K562 (cell line): ENCODE measurements at regions not wholly inside any gene's neighbourhood (a gene's known extent, or its start where the extent isn't known, plus 50 kb on each side); places are given as distances from the start of the nearest gene placed in this dataset.

Experiments
- ATAC-seq: fragments of 200-7000 bp; cut with Tn5 transposase; 3 replicates; pipeline ENCODE4 v1.9.1; 2020; ENCODE audit warnings: moderate library complexity
- BruUV-seq: library from RNA; stranded (reverse); fragments of 400-500 nt; replicated peaks from 2 replicates; lab custom pipeline; 2021; lab: Mats Ljungman, UMichigan
- CTCF ChIA-PET: fragments of 300-600 bp; formaldehyde crosslinking; extraction: SDS; loops from one replicate; lab custom pipeline; 2021; ENCODE audit warnings: low intra/inter-chr PET ratio; lab: Yijun Ruan, JAX
- POLR2A ChIA-PET: fragments of 300-600, 350-650 bp; sonication (Branson Sonifier 250); formaldehyde crosslinking; extraction: SDS; loops from one replicate; lab custom pipeline; 2021; ENCODE audit warnings: antibody characterized with exemption, inconsistent platforms; lab: Yijun Ruan, JAX
- DNase-seq, 4 experiments: peaks; one replicate each; pipeline versions ENCODE4 v3.0.0 to v3.0.0-alpha.2; 2011 to 2018; ENCODE audit warnings: low spot score in 3 of 4, mixed read lengths in 3 of 4; ENCODE audit errors: extremely low read depth in 1 of 4
- FAIRE-seq: peaks from 2 replicates; lab custom pipeline; 2011; peaks lifted over from hg19 to GRCh38; lab: Jason Lieb, UNC
- H2AFZ ChIP-seq: 2 replicates; pipeline ENCODE4 v1.6.0; 2011; ENCODE audit warnings: low read depth, low read length, control low read depth, inconsistent platforms
- H3K27ac ChIP-seq: fragments of 200-600 bp; 3 replicates; pipeline ENCODE4 v1.8.0; 2011; ENCODE audit warnings: low read depth, mild to moderate bottlenecking, control low read depth, inconsistent platforms, low read length, moderate library complexity, mixed read lengths; ENCODE audit errors: extremely low read depth
- H3K27me3 ChIP-seq, 2 experiments: fragments of 300-600 bp in 1 of 2; 2 replicates in 1 of 2; 3 replicates in 1 of 2; pipeline versions ENCODE4 v1.6.0 to v1.8.0; 2011; ENCODE audit warnings: inconsistent platforms in 2 of 2, low read length in 2 of 2, mild to moderate bottlenecking in 1 of 2, mixed read lengths in 1 of 2, moderate library complexity in 1 of 2; ENCODE audit not compliant: control insufficient read depth in 2 of 2, insufficient read depth in 2 of 2
- H3K36me3 ChIP-seq: fragments of 300-600 bp; 3 replicates; pipeline ENCODE4 v1.8.0; 2011; ENCODE audit warnings: mild to moderate bottlenecking, low read length, inconsistent platforms; ENCODE audit not compliant: control insufficient read depth, insufficient read depth
- H3K4me1 ChIP-seq, 2 experiments: fragments of 200-600 bp in 1 of 2; replicated peaks in 1 of 2; 2 replicates in 1 of 2; 3 replicates in 1 of 2; pipeline versions ENCODE4 v1.5.1 to v1.8.0; 2011; ENCODE audit warnings: inconsistent platforms in 2 of 2, low read length in 2 of 2, mild to moderate bottlenecking in 1 of 2, mixed read lengths in 1 of 2, moderate library complexity in 1 of 2; ENCODE audit not compliant: control insufficient read depth in 2 of 2, insufficient read depth in 2 of 2
- H3K4me2 ChIP-seq: 2 replicates; pipeline ENCODE4 v1.6.1; 2011; ENCODE audit warnings: low read length, control low read depth, inconsistent platforms, mixed read lengths; ENCODE audit not compliant: insufficient read depth
- H3K4me3 ChIP-seq: fragments of 200-600 bp; sonication (generic), shearing (Covaris generic); 2 replicates; pipeline ENCODE4 v1.5.1; 2016; ENCODE audit warnings: control low read depth, inconsistent platforms
- H3K79me2 ChIP-seq: fragments of 200-600 bp; 3 replicates; pipeline ENCODE4 v1.8.0; 2011; ENCODE audit warnings: low read length, inconsistent platforms; ENCODE audit not compliant: control insufficient read depth, insufficient read depth
- H3K9ac ChIP-seq, 2 experiments: 2 replicates each; pipeline versions ENCODE4 v1.6.0 to v1.6.1; 2011; ENCODE audit warnings: low read depth in 2 of 2, low read length in 2 of 2, control low read depth in 1 of 2, inconsistent platforms in 1 of 2, mild to moderate bottlenecking in 1 of 2, mixed read lengths in 1 of 2; ENCODE audit not compliant: insufficient read depth in 1 of 2
- H3K9me1 ChIP-seq: one replicate; pipeline ENCODE4 v1.6.0; 2011; ENCODE audit warnings: inconsistent platforms, mild to moderate bottlenecking, low read length, moderate library complexity; ENCODE audit not compliant: control insufficient read depth, insufficient read depth
- H3K9me3 ChIP-seq: replicated peaks from 2 replicates; pipeline ENCODE4 v1.5.1; 2011; ENCODE audit warnings: low read depth, low read length, inconsistent platforms; ENCODE audit not compliant: control insufficient read depth, insufficient read depth
- H4K20me1 ChIP-seq: replicated peaks from 2 replicates; pipeline ENCODE4 v1.6.1; 2011; ENCODE audit warnings: low read length, inconsistent platforms, mixed read lengths; ENCODE audit not compliant: control insufficient read depth, insufficient read depth
- ARID2 ChIP-seq: fragments of 450-650 bp; IDR thresholded peaks from 2 replicates; pipeline ENCODE4 v1.6.1; 2017; ENCODE audit warnings: antibody characterized with exemption, mild to moderate bottlenecking
- ATF4 ChIP-seq: fragments of 450-650 bp; formaldehyde crosslinking; IDR thresholded peaks from 2 replicates; pipeline ENCODE4 v1.4.0; 2022; ENCODE audit warnings: mild to moderate bottlenecking, moderate library complexity
- KAT2B ChIP-seq: IDR thresholded peaks from one replicate; pipeline ENCODE4 v1.6.1; 2012; ENCODE audit warnings: low read depth, mild to moderate bottlenecking, control low read depth, inconsistent platforms, low read length, moderate library complexity
- MBD2 ChIP-seq: sonication (generic); IDR thresholded peaks from 2 replicates; pipeline ENCODE4 v1.6.1; 2016; ENCODE audit warnings: low read depth, borderline replicate concordance
- MEF2A ChIP-seq: IDR thresholded peaks from 2 replicates; pipeline ENCODE4 v1.6.1; 2011; ENCODE audit warnings: low read depth, mild to moderate bottlenecking, low read length, moderate library complexity; ENCODE audit not compliant: control insufficient read depth
- NEUROD1 ChIP-seq: fragments of 150-350 bp; IDR thresholded peaks from 2 replicates; pipeline ENCODE4 v1.6.1; 2014; ENCODE audit warnings: borderline replicate concordance, low read length, low read depth; ENCODE audit not compliant: partially characterized antibody
- NFIX ChIP-seq: fragments of 250-450 bp; sonication (Bioruptor Pico); IDR thresholded peaks from 2 replicates; pipeline ENCODE4 v1.4.0; 2020; ENCODE audit warnings: low read depth, mild to moderate bottlenecking, moderate library complexity
- PHF8 ChIP-seq: fragments of 200-600 bp; sonication (generic); IDR thresholded peaks from 2 replicates; pipeline ENCODE4 v1.6.1; 2012; ENCODE audit warnings: mixed run types, mild to moderate bottlenecking, inconsistent platforms, low read length, moderate library complexity, borderline replicate concordance
- STAT5B ChIP-seq: fragments of 250-450 bp; sonication (Bioruptor Pico); IDR thresholded peaks from 2 replicates; pipeline ENCODE4 v1.8.0; 2021; ENCODE audit warnings: mild to moderate bottlenecking, inconsistent platforms
- XRCC4 ChIP-seq: IDR thresholded peaks from one replicate; pipeline ENCODE4 v1.6.1; 2011; ENCODE audit not compliant: insufficient read depth, insufficient read length; ENCODE audit errors: extremely low read depth
- ZC3H4 ChIP-seq: sonication (generic); formaldehyde crosslinking; IDR thresholded peaks from 2 replicates; pipeline ENCODE4 v1.9.0; 2021; ENCODE audit warnings: missing genetic modification reagents, borderline replicate concordance
- ZKSCAN1 ChIP-seq: fragments of 150-350 bp; IDR thresholded peaks from 2 replicates; pipeline ENCODE4 v1.6.1; 2016; ENCODE audit warnings: low read depth, low read length
- ZNF77 ChIP-seq: fragments of 250-450 bp; sonication (Bioruptor Pico); IDR thresholded peaks from 2 replicates; pipeline ENCODE4 v1.5.0; 2020
- WGBS: fragments of 100-300 bp; shearing (Covaris generic); methylation state at CpG from one replicate; pipeline ENCODE4 v1.1.6; 2016; ENCODE audit warnings: low coverage, mixed read lengths; ENCODE audit not compliant: insufficient coverage; ENCODE audit errors: missing lambda C conversion rate; 5-methylcytosine and 5-hydroxymethylcytosine counted together
- in situ Hi-C: fragments of 300-500 bp; cut with MboI; formaldehyde crosslinking; loops from 4 replicates; pipeline ENCODE4 v1.15.0; 2018; ENCODE audit warnings: inconsistent platforms, mixed read lengths
- intact Hi-C: fragments of 100-400 bp; cut with micrococcal nuclease; formaldehyde crosslinking; loops from 2 replicates; pipeline ENCODE4 v1.14.2; 2022
- TF ChIP-seq, protein P1 (sequence below): sonication (generic); formaldehyde crosslinking; IDR thresholded peaks from 2 replicates; pipeline ENCODE4 v1.8.1; 2022; ENCODE audit warnings: missing genetic modification reagents
- TF ChIP-seq, protein P2 (sequence below), 3 experiments: fragments of 200-800 bp in 1 of 3; sonication (Bioruptor generic) in 1 of 3; sonication (generic) in 1 of 3; formaldehyde crosslinking in 1 of 3; IDR thresholded peaks; 2 replicates each; pipeline versions ENCODE4 v1.6.1 to v1.8.0; 2016 to 2022; ENCODE audit warnings: mild to moderate bottlenecking in 2 of 3, missing compliant biosample characterization in 2 of 3, missing genetic modification characterization in 2 of 3, missing genetic modification reagents in 1 of 3

- TF ChIP-seq ZC3H4 (CRISPR knock-in tag) (no peak), PHF8 (no peak), XRCC4 (no peak), MBD2 (no peak), STAT5B (CRISPR knock-in tag) (no peak), NEUROD1 (no peak), KAT2B (no peak)
- TF ChIP-seq, protein P1, sequence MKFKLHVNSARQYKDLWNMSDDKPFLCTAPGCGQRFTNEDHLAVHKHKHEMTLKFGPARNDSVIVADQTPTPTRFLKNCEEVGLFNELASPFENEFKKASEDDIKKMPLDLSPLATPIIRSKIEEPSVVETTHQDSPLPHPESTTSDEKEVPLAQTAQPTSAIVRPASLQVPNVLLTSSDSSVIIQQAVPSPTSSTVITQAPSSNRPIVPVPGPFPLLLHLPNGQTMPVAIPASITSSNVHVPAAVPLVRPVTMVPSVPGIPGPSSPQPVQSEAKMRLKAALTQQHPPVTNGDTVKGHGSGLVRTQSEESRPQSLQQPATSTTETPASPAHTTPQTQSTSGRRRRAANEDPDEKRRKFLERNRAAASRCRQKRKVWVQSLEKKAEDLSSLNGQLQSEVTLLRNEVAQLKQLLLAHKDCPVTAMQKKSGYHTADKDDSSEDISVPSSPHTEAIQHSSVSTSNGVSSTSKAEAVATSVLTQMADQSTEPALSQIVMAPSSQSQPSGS, result no peak
- TF ChIP-seq, protein P2, sequence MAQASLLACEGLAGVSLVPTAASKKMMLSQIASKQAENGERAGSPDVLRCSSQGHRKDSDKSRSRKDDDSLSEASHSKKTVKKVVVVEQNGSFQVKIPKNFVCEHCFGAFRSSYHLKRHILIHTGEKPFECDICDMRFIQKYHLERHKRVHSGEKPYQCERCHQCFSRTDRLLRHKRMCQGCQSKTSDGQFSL (CRISPR knock-in tag; IDR thresholded peaks at IDR 0.05), result no peak
- TF ChIP-seq, protein P2 (tag; IDR thresholded peaks at IDR 0.05), result no peak
Observed at GRCh38 chr10:10256860-10257259, 760.8 kb upstream of the CELF2 start (continued).

DNA sequence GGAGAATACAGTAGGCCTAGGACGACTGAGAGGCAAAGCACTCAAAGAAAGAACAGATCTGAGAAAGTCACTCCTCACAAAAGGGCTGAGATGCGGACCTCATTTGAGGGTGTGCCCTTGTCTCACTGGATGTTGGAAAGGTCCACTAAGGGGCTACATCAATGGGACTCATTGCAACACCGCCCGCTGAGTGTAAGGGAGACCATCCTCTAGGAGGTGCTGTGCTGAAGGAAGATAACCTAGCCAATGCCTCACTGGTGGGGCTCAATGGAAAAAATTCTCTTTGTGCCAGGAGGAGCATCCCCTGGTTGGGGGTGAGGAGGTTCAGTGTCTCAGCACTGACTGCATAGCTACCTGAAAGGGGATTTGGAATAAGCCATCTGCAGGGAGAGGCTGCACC is 758.7 kb upstream of the CELF2 start:
- Histone ChIP-seq H3K9me3 (no peaks in the 10 kb centered on the region), H3K4me1 (no peaks in the 10 kb centered on the region), H3K36me3 (no peaks in the 10 kb centered on the region), H3K9me1 (no peaks in the 10 kb centered on the region), H3K4me3 (no peak overlapping the region), H3K4me2 (no peak overlapping the region), H4K20me1 (no peaks in the 10 kb centered on the region), H3K27ac (no peak overlapping the region), H2AFZ (no peak overlapping the region), H3K9ac (no peak overlapping the region), H3K27me3 (no peaks in the 10 kb centered on the region), H3K79me2 (no peaks in the 10 kb centered on the region)
- ChIA-PET POLR2A (no interaction called here), CTCF (no interaction called here)
- FAIRE-seq (no peak), DNase-seq (no peak), ATAC-seq (no peak)
- intact Hi-C loops (no loop called here), in situ Hi-C loops (no loop called here)
- BruUV-seq, result no TSS peak
- WGBS, result 0% methylated on average over 4 of the region's 4 CpGs
- TF ChIP-seq ZKSCAN1 (no peak), ZNF77 (CRISPR knock-in tag) (no peak), NFIX (CRISPR knock-in tag) (no peak), ATF4 (CRISPR knock-in tag) (no peak), MEF2A (no peak), ARID2 (no peak)
- TF ChIP-seq, all 486 proteins: peak for 0
